HepG2 (cell line): ENCODE measurements at regions not wholly inside any gene's neighbourhood (a gene's known extent, or its start where the extent isn't known, plus 50 kb on each side); places are given as distances from the start of the nearest gene placed in this dataset.

ENCODE experiments used
- ATAC-seq: fragments of 200-7000 bp; cut with Tn5 transposase; 3 replicates; pipeline ENCODE4 v1.9.1; 2020; ENCODE audit warnings: mild to moderate bottlenecking, moderate library complexity
- BruUV-seq: library from RNA; stranded (reverse); fragments of 400-500 nt; replicated peaks from 2 replicates; lab custom pipeline; 2021; lab: Mats Ljungman, UMichigan
- CTCF ChIA-PET: fragments of 300-600 bp; formaldehyde crosslinking; extraction: SDS; loops from one replicate; lab custom pipeline; 2021; ENCODE audit warnings: low total read pairs, inconsistent platforms, low intra/inter-chr PET ratio; lab: Yijun Ruan, JAX
- POLR2A ChIA-PET: fragments of 350-600 bp; sonication (Branson Sonifier 250); formaldehyde crosslinking; loops from one replicate; lab custom pipeline; 2020; ENCODE audit warnings: antibody characterized with exemption, inconsistent platforms; lab: Yijun Ruan, JAX
- DNase-seq: peaks from one replicate; pipeline ENCODE4 v3.0.0-alpha.2; 2015; ENCODE audit warnings: low spot score
- FAIRE-seq: peaks from 3 replicates; lab custom pipeline; 2011; peaks lifted over from hg19 to GRCh38; lab: Jason Lieb, UNC
- H2AFZ ChIP-seq: one replicate; pipeline ENCODE4 v1.6.1; 2011; ENCODE audit warnings: low read length, inconsistent platforms
- H3K27ac ChIP-seq: fragments of 300-600 bp; 3 replicates; pipeline ENCODE4 v1.8.0; 2011; ENCODE audit warnings: mixed run types, mild to moderate bottlenecking, mixed read lengths, low read length, inconsistent platforms; ENCODE audit not compliant: insufficient read depth; ENCODE audit errors: extremely low read length
- H3K27me3 ChIP-seq, 2 experiments: fragments of 200-600 bp in 1 of 2; 2 replicates in 1 of 2; 3 replicates in 1 of 2; pipeline versions ENCODE4 v1.6.0 to v1.8.0; 2011; ENCODE audit warnings: low read length in 2 of 2, mild to moderate bottlenecking in 2 of 2, moderate library complexity in 2 of 2, inconsistent platforms in 1 of 2; ENCODE audit not compliant: insufficient read depth in 2 of 2, control insufficient read depth in 1 of 2
- H3K36me3 ChIP-seq, 2 experiments: fragments of 200-600 bp in 1 of 2; replicated peaks in 1 of 2; 2 replicates in 1 of 2; 3 replicates in 1 of 2; pipeline versions ENCODE4 v1.5.1 to v1.8.0; 2011; ENCODE audit warnings: low read length in 2 of 2, inconsistent platforms in 1 of 2; ENCODE audit not compliant: insufficient read depth in 2 of 2, control insufficient read depth in 1 of 2
- H3K4me1 ChIP-seq: 2 replicates; pipeline ENCODE4 v1.5.1; 2012; ENCODE audit warnings: low read length, inconsistent platforms; ENCODE audit not compliant: insufficient read depth
- H3K4me2 ChIP-seq: 2 replicates; pipeline ENCODE4 v1.6.0; 2011; ENCODE audit warnings: low read depth, low read length, inconsistent platforms
- H3K4me3 ChIP-seq, 3 experiments: fragments of 200-600 bp in 1 of 3; sonication (generic), shearing (Covaris generic) in 1 of 3; replicated peaks in 1 of 3; 2 replicates each; pipeline ENCODE4 v1.5.1; 2011 to 2016; ENCODE audit warnings: low read length in 3 of 3, inconsistent platforms in 2 of 3, low read depth in 2 of 3, mild to moderate bottlenecking in 2 of 3, control low read depth in 1 of 3, mixed read lengths in 1 of 3; ENCODE audit not compliant: insufficient read depth in 1 of 3
- H3K79me2 ChIP-seq: one replicate; pipeline ENCODE4 v1.6.1; 2011; ENCODE audit warnings: low read length, inconsistent platforms; ENCODE audit not compliant: insufficient read depth
- H3K9ac ChIP-seq: 2 replicates; pipeline ENCODE4 v1.6.0; 2011; ENCODE audit warnings: mild to moderate bottlenecking, low read depth, low read length, inconsistent platforms; ENCODE audit not compliant: insufficient read depth
- H3K9me3 ChIP-seq: 2 replicates; pipeline ENCODE4 v1.5.1; 2012; ENCODE audit warnings: mild to moderate bottlenecking, low read length
- H4K20me1 ChIP-seq: 2 replicates; pipeline ENCODE4 v1.6.0; 2011; ENCODE audit warnings: inconsistent platforms, mild to moderate bottlenecking, low read length, moderate library complexity; ENCODE audit not compliant: insufficient read depth
- AFF4 ChIP-seq: sonication (generic); formaldehyde crosslinking; IDR thresholded peaks from 2 replicates; pipeline ENCODE4 v1.4.0; 2020; ENCODE audit warnings: missing genetic modification reagents
- BHLHE40 ChIP-seq: IDR thresholded peaks from 2 replicates; pipeline ENCODE4 v1.6.1; 2011; ENCODE audit warnings: low read length, improper control_type of control experiment
- CENPT ChIP-seq: sonication (generic); formaldehyde crosslinking; IDR thresholded peaks from 2 replicates; pipeline ENCODE4 v1.8.0; 2022; ENCODE audit warnings: low read depth, mild to moderate bottlenecking, moderate library complexity, missing genetic modification reagents
- CERS6 ChIP-seq: sonication (generic); formaldehyde crosslinking; IDR thresholded peaks from 2 replicates; pipeline ENCODE4 v1.5.0; 2020; ENCODE audit warnings: missing genetic modification reagents
- HMGA1 ChIP-seq: sonication (generic); formaldehyde crosslinking; conservative IDR thresholded peaks from 2 replicates; pipeline ENCODE4 v1.4.0; 2020; ENCODE audit warnings: missing genetic modification reagents
- NR2F2 ChIP-seq: IDR thresholded peaks from 2 replicates; pipeline ENCODE4 v1.6.1; 2012; ENCODE audit warnings: low read depth, inconsistent platforms, borderline replicate concordance
- PHF21A ChIP-seq: sonication (generic); formaldehyde crosslinking; IDR thresholded peaks from 2 replicates; pipeline ENCODE4 v1.5.0; 2020; ENCODE audit warnings: mild to moderate bottlenecking, missing genetic modification reagents
- PHF5A ChIP-seq: IDR thresholded peaks from one replicate; pipeline ENCODE4 v1.6.1; 2018; ENCODE audit warnings: low read depth, missing genetic modification reagents; ENCODE audit not compliant: unreplicated experiment
- TAF15 ChIP-seq: fragments of 200-400 bp; formaldehyde crosslinking; IDR thresholded peaks from one replicate; pipeline ENCODE4 v1.6.1; 2018; ENCODE audit warnings: mild to moderate bottlenecking, low read depth, low read length; ENCODE audit not compliant: poor library complexity, severe bottlenecking
- ZFP36L1 ChIP-seq: sonication (generic); formaldehyde crosslinking; IDR thresholded peaks from 2 replicates; pipeline ENCODE4 v1.8.0; 2022; ENCODE audit warnings: mild to moderate bottlenecking, missing genetic modification reagents, moderate library complexity
- ZNF292 ChIP-seq: sonication (generic); formaldehyde crosslinking; IDR thresholded peaks from 2 replicates; pipeline ENCODE4 v1.8.1; 2022; ENCODE audit warnings: mild to moderate bottlenecking, low read depth, missing genetic modification reagents, borderline replicate concordance
- ZNF513 ChIP-seq: sonication (generic); formaldehyde crosslinking; conservative IDR thresholded peaks from 2 replicates; pipeline ENCODE4 v1.5.0; 2020; ENCODE audit warnings: missing genetic modification reagents
- WGBS: methylation state at CpG from one replicate; pipeline ENCODE4 v1.1.6; 2017; ENCODE audit warnings: low lambda C conversion rate; 5-methylcytosine and 5-hydroxymethylcytosine counted together
- in situ Hi-C: cut with HindIII; loops from 2 replicates; pipeline ENCODE4 v1.10.0; 2017; ENCODE audit warnings: low pct_unique_long_range_greater_than_20kb; ENCODE audit not compliant: extremely low pct_ligation_motif_present
- intact Hi-C: fragments of 100-400 bp; cut with micrococcal nuclease; formaldehyde crosslinking; loops from one replicate; pipeline ENCODE4 v1.10.0; 2022; ENCODE audit not compliant: unreplicated experiment

DNA sequence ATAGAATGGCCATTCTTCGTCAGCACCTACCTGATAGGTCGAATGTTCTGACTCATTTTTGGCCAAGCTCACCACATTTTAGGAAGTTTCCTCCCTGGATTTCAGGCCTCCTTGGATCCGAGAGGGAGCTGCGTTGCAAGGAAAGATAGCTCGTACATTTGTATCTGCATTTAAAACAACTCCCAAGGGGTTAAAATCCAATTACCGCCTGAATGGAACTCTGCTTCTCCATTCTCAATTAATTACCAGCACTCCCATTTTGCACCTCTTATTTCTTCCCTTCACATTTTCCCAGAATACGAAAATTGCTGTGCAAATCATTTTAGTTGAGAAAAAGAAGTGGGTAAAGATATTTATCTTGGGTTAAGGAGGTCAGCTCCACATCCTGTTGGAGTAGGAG, 610.7 kb downstream of the NPHP4 start (continued):
- TF ChIP-seq TAF15 (no peak), NR2F2 (no peak), PHF5A (CRISPR knock-in tag) (no peak), ZNF292 (CRISPR knock-in tag) (no peak), HMGA1 (no peak), CENPT (CRISPR knock-in tag) (no peak)

- FAIRE-seq = no peak
- BruUV-seq = no TSS peak
Measured at GRCh38 chr1:5379176-5379759, 613.0 kb downstream of the NPHP4 start.

More at GRCh38 chr1:5379176-5379759, 613.0 kb downstream of the NPHP4 start:
- H3K4me3 ChIP-seq = no peak overlapping the region
- H3K4me1 ChIP-seq = no peaks in the 10 kb centered on the region
- H3K27me3 ChIP-seq = peaks cover 0 to 11% of the 10 kb centered on the region in 2 experiments; a peak in 1 of 5 replicates
- H3K27ac ChIP-seq = no peak overlapping the region
- H3K9me3 ChIP-seq = peaks cover 5% of the 10 kb centered on the region; the same call in 1 of the 2 replicates
- DNase-seq = no peak
- intact Hi-C loops (no loop called here), in situ Hi-C loops (no loop called here)
- H2AFZ ChIP-seq = no peak overlapping the region
- no peaks in the 10 kb centered on the region for H3K79me2 ChIP-seq
- WGBS = 78% methylated on average over 5 of the region's 12 CpGs
- no peak overlapping the region for H3K9ac ChIP-seq
- no peaks in the 10 kb centered on the region for H4K20me1 ChIP-seq
- no peaks in the 10 kb centered on the region for H3K36me3 ChIP-seq
- POLR2A ChIA-PET = no interaction called here
- CTCF ChIA-PET = no interaction called here
- no peak for ATAC-seq
- no peak overlapping the region for H3K4me2 ChIP-seq
- TF ChIP-seq BHLHE40 = no peak
- TF ChIP-seq AFF4 (CRISPR knock-in tag) = no peak
- no peak for TF ChIP-seq ZFP36L1
- no peak for TF ChIP-seq CERS6 (CRISPR knock-in tag)
- no peak for TF ChIP-seq ZNF513 (CRISPR knock-in tag)
- no peak for TF ChIP-seq PHF21A (CRISPR knock-in tag)
